A673 (cell line): ENCODE measurements at regions not wholly inside any gene's neighbourhood (a gene's known extent, or its start where the extent isn't known, plus 50 kb on each side); places are given as distances from the start of the nearest gene placed in this dataset.

Experiments used
- CTCF ChIP-seq: fragments of 300-800, 200-600 bp; sonication (generic); conservative IDR thresholded peaks from 2 replicates; pipeline ENCODE4 v1.5.1; 2017; ENCODE audit warnings: low read depth, mild to moderate bottlenecking, antibody characterized with exemption, low read length, moderate library complexity, mixed read lengths
- EZH2 ChIP-seq: fragments of 200-600 bp; sonication (generic); IDR thresholded peaks from 2 replicates; pipeline ENCODE4 v1.6.1; 2017; ENCODE audit warnings: borderline replicate concordance, low read depth, mild to moderate bottlenecking, mixed read lengths, antibody characterized with exemption, low read length; ENCODE audit not compliant: poor library complexity, severe bottlenecking

GRCh38 chr18:55113800-55114199, 154.5 kb upstream of the CCDC68 start:
- no peak for TF ChIP-seq CTCF
- TF ChIP-seq EZH2, result no peak
